GM18519 (cell line): ENCODE measurements at regions not wholly inside any gene's neighbourhood (a gene's known extent, or its start where the extent isn't known, plus 50 kb on each side); places are given as distances from the start of the nearest gene placed in this dataset.

Source experiments
- ATAC-seq: cut with Tn5 transposase; IDR thresholded peaks from one replicate; pipeline ENCODE4 v1.9.1; 2021; ENCODE audit warnings: mild to moderate bottlenecking, moderate library complexity; ENCODE audit not compliant: unreplicated experiment, low FRiP score

DNA sequence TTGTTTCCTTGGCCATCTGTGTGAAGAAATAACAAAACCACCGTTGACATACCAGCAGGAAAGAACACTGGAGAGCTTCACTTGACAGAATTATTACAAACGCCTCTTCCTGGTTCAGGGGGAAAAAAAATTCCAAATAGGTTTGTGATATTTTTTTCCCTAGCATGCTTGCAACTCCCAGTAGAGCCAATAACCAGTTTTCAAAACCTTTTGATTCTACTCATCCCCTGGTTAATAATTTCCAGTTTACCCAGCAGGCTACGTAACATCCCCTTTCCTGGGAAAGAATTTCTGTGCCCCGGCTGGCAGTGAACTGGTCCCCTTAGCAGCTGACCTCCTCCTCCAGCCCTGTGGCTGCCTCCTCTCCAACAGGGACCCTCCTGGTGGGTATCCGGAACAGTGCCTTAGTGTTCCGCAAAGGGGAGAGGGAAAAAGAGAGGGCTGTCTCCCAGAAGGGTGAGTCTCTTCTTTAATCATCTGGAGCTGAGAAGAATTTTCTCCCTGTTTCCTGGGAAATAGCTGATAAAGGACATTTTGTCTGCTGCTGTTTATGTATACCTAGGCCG lies 72.8 kb upstream of the BOD1 start:
- ATAC-seq = no peak

DNA sequence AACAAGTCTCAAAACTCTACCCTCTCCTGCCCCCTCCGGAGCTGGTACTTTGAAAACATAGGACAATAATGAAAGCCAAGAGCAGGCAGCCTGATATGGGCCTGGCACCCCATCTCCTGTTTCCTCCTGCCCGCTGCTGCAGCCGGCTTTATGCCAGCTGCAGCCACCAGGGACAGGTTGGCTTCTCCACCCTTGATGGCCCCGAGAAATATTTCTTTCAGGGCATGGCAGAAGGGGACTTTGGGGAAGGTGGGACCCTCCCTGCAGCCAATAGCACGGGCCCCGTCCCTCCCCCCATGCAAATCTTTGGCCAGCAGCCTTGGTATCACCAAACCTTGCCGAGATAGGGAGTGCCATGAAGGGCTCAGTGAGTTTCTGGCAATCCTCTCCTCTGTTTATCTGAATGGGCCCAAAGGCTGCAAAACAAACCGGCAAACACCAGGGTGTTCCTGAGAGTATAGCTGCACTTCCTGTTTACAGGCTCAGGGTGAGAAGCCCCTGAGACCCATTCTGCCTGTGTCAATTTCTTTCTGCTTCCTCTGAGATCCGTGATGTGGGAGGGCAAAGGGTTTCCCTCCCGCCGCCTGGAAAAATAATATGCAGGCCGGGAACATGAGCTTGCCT lies 73.4 kb upstream of the BOD1 start:
- no peak for ATAC-seq

DNA sequence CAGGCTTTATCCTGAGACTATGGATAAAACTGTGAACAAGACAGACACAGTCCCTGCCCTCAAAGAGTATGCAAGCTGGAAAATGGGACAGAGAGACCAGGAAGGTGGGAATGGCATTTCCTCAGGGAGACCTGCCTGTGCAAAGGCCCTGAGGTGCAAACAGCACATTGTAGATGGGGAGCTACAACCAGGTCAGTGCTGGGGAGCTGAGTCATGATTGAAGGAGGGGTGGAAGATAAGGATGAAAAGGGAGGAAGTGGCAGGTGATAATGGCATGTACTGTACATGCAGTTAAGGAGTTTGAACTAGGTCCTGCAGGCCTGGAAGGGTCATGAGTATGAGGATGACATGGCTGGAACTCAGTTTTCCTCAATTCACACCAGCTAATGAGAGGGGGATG lies 75.5 kb upstream of the BOD1 start:
- no peak for ATAC-seq

DNA sequence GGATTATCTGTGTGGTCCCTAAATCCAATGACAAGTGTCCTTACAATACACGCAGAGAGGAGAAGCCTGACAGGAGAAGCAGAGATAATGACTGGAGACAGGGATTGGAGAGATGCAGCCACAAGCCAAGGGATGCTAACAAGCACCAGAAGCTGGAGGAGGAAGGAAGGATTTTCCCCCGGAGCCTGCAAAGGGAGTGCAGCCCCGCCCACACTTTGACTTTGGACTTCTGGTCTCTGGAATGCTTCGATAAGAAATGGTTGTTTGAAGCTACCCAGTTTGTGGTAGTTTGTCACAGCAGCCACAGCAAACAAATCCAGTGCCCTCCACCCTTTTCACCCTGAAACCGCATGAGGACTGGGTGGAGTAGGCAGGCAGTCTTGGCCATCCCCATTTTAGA lies 77.2 kb upstream of the BOD1 start:
- ATAC-seq = no peak

DNA sequence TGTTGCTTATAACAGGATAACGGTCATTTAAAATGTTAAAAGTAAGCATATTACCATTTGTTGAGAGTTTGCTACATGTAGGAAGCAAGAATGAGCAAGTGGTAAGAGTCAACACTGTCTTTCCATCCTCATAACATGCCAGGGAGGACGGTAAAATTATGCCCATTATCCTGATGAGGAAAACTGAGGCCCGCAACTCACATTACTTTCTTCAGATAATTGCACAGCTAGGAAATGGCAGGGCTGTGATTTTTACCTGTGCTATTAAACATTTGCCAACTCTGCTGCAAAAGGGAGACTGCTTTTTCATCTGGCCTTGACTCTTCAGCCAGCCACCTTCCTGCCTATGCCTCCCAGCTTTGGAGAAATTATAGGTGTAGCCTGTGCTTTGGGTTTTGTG lies 79.8 kb upstream of the BOD1 start:
- no peak for ATAC-seq

DNA sequence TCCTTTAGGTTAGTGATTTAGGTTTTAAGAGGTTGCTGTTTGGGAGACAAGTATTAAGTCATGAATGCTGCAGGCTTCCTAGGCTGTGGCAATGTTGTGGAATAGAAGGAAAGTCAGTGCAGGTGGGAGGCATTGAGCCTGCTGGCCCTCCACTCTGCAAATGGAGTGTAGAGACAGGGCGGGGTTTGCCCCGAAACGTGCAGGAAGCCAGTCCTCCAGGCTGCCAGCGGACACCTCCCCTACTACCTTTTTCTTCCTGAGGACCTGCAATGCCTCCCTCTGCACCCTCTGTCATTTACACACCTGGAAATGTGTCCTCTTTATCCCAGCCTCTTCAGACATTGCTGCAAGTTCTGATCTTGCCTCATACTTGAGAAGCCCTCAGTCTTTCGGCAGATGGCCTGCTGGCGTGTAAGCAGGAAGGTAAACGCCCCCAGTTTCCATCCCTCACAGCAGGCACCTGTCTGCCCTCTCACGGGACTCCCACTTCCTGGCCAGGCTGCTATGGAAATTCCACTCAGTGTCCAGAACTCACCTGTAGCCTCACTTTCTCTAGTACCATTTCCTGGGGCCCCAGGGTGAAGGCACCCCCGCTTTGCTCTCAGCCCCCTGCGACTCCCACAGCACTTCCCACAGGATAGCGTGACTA lies 81.6 kb upstream of the BOD1 start:
- no peak for ATAC-seq

DNA sequence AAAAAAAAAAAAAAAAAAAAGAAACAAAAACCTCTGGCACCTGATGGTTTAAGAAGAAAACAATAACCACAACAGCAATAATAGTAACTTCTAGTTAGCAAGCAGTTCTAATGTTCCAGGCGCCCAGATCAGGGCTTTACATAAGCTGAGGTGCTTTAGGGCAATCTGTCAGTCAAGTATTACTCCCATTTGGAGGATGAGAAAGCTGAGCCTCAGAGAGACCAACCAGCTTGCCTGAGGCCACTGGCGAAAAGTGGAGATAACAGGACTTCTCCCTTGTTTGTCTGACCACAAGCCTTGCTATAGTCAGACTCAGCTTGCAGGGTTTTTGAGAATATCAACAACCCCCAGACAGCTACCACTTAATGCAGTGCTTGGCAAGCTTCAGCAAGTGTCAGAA lies 83.5 kb upstream of the BOD1 start:
- ATAC-seq = no peak

DNA sequence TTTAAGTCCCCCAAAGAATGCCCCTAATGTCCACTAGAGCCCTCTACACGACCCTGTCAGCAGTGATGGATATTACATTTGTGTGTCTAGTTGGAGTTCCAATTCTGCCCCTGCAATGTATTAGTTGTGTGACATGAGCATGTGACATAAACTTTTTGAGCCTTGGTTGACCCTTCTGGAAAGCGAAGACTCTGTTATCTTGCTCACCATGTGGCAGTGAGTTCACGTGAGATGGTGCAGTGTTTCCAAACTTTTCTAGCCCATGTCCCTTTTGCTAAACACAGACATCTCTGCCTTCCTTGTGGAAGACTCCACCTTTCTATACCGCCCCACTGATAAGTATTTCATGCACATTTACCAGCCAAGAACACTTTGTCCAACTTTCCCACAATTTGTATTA lies 87.0 kb upstream of the BOD1 start:
- no peak for ATAC-seq

DNA sequence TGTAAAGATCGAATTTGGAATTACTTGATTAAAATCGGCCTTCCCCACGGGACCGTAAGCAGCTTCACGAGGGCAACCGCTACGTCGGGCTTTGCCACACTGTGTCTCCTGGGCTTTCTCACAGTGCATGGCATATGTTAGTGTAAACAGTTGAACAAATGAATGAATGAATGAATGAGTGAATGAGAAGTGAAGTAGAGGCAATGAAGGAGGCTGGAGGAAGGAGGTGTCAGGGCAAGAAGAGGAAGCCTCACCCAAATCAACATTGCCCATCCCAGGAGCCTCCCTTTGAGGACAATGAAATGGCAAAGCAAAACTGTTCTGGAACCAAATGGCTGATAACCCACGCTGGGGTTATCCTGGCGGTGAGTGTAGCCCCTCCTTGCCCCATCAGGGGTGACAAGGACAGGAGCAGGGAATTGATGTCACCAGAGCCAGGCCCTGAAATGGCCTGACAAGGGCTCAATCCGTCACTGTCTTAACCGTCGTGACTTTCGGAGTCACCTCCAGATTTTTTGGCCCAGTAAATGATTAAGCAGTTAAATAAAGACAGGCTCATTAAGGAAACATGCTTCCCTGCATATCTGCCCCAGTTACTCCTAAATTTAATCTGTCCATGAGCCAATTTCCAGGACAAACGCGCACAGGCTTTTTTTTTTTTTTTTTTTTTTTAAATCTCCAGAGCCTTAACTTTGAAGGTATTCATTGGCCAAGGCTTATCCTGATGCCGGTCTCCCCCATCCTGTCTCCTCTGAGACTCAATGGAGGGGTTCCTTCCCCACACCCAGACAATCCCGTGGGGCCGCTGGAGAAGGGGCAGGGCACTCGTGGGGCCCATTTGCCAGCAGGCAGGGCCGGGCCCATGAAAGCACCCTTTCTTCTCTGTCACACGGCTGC lies 88.4 kb upstream of the BOD1 start:
- ATAC-seq = no peak

DNA sequence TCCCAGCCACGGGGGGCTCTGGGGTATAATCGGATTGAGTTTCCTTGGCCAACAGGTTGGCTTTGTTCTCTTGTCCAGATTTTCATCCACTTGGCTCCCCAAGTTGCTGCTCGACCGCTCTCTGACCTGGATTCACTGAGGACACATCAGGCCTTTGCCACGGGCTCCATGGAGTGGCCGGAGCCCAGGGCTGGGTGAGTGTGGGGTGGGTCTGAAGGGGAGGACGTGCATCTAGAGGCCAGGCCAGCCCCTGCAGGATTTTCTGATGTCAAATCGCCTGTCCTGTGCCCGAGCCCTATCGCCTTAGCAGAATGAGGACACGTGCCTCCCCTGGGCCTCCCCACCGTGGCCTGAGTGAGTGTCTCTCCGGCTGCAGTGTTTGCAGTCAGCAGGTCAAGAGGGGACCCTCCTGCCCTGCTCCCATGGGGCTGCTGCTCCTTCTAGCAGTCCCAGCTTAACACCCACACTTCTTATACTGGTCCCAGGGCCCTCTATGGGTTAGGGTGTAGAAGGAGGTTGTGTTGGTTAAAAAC lies 89.1 kb upstream of the BOD1 start:
- no peak for ATAC-seq

DNA sequence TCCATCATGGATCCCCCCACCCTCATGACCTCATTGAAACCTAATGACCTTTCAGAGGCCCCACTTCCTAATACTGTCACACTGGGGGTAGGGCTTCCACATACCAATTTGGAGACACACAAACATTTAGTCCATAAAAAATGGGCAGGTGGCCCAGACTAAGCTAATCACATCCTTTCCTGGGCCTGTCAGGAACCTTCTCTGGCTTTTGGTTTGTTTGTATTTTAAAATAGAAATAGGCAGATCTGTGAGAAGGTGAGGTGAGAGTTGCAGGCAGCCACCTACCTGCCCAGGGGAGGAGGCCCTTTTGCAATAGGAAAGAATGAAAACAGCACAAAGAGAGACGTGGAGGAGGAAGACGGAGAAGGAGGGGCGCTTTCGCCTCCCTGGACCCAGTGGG lies 90.2 kb upstream of the BOD1 start:
- ATAC-seq = no peak

DNA sequence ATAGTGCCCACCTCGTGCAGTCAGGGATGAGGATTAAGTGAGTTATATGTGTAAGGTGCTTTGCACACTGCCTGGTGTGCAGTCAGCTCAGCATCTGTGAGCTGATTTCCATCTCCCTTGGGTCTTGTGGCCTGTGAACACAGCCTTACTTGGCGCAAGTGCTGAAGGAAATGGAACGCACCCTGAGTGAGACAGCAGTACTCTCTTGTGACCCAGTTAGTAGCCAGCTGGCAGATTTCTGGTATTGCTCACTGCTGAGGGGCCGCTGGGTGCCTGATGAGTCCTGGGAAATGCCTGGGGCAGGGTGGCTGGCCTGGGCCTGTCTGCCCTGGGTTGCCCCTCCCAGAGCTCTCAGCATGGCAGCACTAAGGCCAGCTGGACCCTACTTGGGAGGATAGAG lies 90.9 kb upstream of the BOD1 start:
- ATAC-seq = peak; percentile 52

DNA sequence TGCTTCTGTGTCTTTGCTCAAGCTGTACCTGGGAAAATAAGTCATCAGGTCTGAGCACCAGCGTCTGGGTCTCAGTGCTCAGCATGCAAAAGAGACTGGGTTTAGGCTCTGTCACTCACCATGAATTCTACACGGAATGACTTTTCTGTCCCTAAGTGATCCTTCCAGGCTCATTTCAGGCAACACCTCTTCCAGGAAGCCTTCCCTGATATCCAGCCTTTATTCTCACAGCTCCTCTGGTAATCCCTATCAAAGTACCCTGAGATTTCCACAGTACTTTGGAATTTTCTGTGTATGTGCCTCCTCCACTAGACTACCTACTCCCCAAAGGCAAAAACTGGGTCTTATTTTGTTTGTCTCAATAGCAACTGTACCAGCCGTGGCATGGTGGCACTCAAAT lies 92.7 kb upstream of the BOD1 start:
- ATAC-seq = no peak

DNA sequence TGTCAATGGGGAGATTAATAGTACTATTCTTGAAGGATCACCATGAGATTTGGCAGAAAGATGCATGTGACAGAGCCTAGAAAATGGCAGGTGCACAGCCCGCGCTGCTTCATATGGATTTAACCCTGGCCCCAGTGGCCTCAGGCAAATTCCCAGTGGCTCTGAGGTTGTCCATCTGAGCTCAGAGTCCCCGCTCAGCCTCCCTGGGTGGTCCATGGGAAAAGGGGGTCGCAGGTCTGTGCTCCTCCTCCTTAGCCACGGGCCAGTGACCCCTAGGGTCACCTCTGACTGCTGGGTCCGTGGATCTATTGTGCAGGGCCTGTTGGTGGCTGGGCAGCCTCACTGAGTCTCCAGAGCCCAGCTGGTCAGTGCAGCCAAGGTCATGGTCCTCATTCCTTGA lies 93.3 kb upstream of the BOD1 start:
- ATAC-seq = no peak

DNA sequence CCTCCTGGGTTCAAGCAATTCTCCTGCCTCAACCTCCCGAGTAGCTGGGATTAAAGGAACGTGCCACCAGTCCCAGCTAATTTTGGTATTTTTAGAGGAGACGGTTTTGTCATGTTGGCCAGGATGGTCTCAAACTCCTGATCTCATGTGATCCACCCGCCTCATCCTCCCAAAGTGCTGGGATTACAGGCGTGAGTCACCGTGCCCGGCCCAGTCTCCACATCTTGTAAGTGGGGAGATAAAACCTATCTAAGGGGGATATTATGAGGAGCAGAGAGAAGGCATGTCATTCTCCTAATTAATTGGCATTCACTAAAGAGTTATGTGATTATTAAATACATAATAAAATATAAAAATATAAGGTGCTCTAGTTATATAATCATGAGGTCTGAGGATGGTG lies 94.1 kb upstream of the BOD1 start:
- ATAC-seq = no peak

DNA sequence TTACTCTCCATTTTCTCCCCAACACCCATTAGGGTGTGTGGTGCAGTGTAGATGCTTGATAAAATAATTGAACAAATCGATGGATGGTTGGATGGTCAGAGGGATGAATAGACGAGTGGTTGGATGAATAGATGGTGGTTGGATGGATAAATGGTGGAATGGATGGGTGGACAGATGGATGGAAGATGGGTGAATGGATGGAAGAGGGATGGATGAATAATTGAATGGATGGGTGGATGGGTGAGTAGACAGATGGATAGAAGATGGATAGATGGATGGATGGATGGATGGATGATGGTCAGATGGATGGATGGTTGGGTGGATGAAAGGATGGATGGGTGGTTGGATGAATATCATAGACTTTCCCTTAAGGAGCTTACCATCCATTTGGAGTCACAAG lies 95.0 kb upstream of the BOD1 start:
- no peak for ATAC-seq

DNA sequence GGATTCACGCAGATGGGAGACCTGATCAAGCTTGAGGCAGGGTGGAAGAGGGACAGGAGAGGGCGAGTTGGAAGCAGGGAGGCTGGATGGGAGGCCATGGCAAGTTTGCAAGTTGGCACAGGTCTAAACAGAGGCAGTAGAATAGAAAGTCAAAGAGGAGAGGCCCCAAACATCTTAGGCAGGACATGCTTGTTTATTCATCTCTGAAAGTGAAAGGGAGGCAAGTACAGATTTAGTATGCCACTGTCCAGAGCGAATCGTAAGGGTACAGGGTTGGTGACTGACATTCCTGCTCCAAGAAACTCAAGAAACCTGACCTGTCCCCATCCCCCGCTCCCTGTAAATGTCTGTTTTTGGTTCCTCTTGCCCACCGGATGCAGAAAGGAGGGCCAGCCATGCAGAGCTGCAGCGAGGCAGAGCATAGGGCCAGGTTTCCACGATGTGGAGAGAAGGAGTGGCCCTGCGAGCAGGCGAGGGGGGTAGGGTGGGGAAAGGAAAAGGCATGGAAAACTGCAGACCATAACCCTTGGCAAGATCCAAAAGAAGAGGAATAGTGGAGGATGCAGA lies 96.2 kb upstream of the BOD1 start:
- no peak for ATAC-seq

DNA sequence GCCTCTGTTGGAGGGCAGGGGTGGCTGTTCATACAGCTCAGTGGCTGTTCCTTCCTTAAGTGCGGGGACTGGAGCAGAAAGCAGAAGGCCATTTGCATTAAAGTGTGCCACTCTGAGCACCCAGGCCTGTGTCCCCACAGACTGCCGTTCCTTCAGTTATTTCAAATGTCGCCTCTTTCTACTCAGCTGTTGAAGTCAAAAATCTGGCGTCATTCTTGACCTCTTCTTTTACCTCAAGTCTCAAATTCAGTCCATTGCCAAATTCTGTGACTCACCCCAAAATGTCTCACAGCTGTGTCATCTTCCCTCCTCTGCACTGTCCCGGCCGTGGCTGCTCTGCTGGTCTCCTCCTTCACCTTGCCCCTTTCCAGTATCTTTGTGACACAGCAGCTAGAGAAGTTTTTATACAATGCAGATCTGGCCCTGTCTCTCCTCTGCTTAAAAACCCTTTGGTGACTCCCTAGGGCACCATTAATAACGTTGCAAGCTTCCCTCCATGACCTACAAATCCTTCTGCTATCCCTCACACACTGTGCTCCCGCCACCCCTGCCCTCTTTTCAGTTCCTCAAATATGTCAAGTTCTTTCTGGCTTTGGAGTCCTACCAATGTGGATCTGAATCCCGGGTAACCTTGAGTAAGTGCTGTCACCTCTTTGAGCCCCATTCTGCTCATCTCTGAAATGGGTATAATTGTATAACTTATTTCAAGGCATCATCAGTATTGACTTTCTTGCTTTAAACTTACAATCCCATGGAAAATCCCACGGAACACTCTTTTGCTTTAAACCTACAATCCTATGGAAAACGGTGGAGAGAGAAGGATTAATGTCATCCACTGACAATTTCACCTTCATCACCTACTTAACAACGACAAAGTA lies 98.3 kb upstream of the BOD1 start:
- no peak for ATAC-seq

DNA sequence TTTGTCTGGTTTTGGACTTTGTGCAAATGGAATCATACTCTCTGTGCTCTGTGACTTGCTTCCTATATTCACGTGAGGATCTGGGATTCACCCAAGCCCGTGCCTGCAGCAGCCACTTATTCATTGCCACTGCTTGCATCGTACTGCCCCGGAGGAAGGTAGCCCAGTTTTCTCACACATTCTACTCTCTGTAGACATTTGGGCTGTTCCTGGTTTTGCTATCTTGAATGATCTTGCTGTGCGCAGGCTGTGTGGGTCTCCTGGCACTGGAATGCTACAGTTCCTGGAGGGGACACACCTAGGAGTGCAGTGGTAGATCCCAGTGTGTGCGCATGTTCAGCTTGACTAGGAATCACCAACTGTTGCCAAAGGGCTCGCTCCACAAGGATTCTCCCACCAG lies 99.2 kb upstream of the BOD1 start:
- no peak for ATAC-seq
